ENCODE measurements at regions not wholly inside any gene's neighbourhood (a gene's known extent, or its start where the extent isn't known, plus 50 kb on each side); places are given as distances from the start of the nearest gene placed in this dataset.
"Not testable (repeated sequence)": the region's sequence is repeated elsewhere in the genome, so short reads cannot be mapped to it uniquely, and the experiment has no call there.

GRCh38 chr21:5013455-5014304, 5507.7 kb upstream of the TPTE start:
- H3K4me1 ChIP-seq; DNase-seq; H3K9me3 ChIP-seq; H3K4me3 ChIP-seq (ENCODE audit: low read depth, low read length); H3K27me3 ChIP-seq; H3K36me3 ChIP-seq: not testable (repeated sequence)

- not testable (repeated sequence) for H3K36me3 ChIP-seq; DNase-seq; H3K9me3 ChIP-seq; H3K4me3 ChIP-seq (ENCODE audit: low read depth, low read length); H3K27me3 ChIP-seq; H3K4me1 ChIP-seq
Measured at GRCh38 chr21:5015187-5015586, 5506.2 kb upstream of the TPTE start.

- H3K36me3 ChIP-seq; H3K4me1 ChIP-seq; DNase-seq; H3K4me3 ChIP-seq (ENCODE audit: low read depth, low read length); H3K9me3 ChIP-seq; H3K27me3 ChIP-seq: not testable (repeated sequence)
Measured at GRCh38 chr21:5019120-5019519, 5502.3 kb upstream of the TPTE start.

GRCh38 chr21:5021815-5022214, 5499.6 kb upstream of the TPTE start:
- H3K9me3 ChIP-seq; H3K4me3 ChIP-seq (ENCODE audit: low read depth, low read length); H3K4me1 ChIP-seq; DNase-seq; H3K27me3 ChIP-seq; H3K36me3 ChIP-seq: not testable (repeated sequence)

GRCh38 chr21:5022254-5022653, 5499.1 kb upstream of the TPTE start:
- H3K4me3 ChIP-seq (ENCODE audit: low read depth, low read length); H3K9me3 ChIP-seq; H3K36me3 ChIP-seq; DNase-seq; H3K27me3 ChIP-seq; H3K4me1 ChIP-seq: not testable (repeated sequence)

GRCh38 chr21:5022748-5023147, 5498.6 kb upstream of the TPTE start:
- DNase-seq; H3K27me3 ChIP-seq; H3K4me1 ChIP-seq; H3K4me3 ChIP-seq (ENCODE audit: low read depth, low read length); H3K9me3 ChIP-seq; H3K36me3 ChIP-seq: not testable (repeated sequence)

GRCh38 chr21:5035147-5035546, 5486.2 kb upstream of the TPTE start:
- H3K36me3 ChIP-seq; H3K4me3 ChIP-seq (ENCODE audit: low read depth, low read length); H3K27me3 ChIP-seq; H3K4me1 ChIP-seq; DNase-seq; H3K9me3 ChIP-seq: not testable (repeated sequence)

- not testable (repeated sequence) for H3K4me3 ChIP-seq (ENCODE audit: low read depth, low read length); H3K27me3 ChIP-seq; H3K36me3 ChIP-seq; H3K4me1 ChIP-seq; H3K9me3 ChIP-seq; DNase-seq
Measured at GRCh38 chr21:5035587-5035986, 5485.8 kb upstream of the TPTE start.

GRCh38 chr21:5037606-5038331, 5483.6 kb upstream of the TPTE start:
- H3K4me3 ChIP-seq (ENCODE audit: low read depth, low read length); H3K4me1 ChIP-seq; H3K27me3 ChIP-seq; DNase-seq; H3K36me3 ChIP-seq; H3K9me3 ChIP-seq: not testable (repeated sequence)

GRCh38 chr21:5039926-5040325, 5481.5 kb upstream of the TPTE start:
- not testable (repeated sequence) for H3K36me3 ChIP-seq; H3K4me3 ChIP-seq (ENCODE audit: low read depth, low read length); H3K9me3 ChIP-seq; DNase-seq; H3K4me1 ChIP-seq; H3K27me3 ChIP-seq

- H3K4me1 ChIP-seq; H3K36me3 ChIP-seq; H3K4me3 ChIP-seq (ENCODE audit: low read depth, low read length); H3K27me3 ChIP-seq; DNase-seq; H3K9me3 ChIP-seq: not testable (repeated sequence)
Measured at GRCh38 chr21:5042583-5042982, 5478.8 kb upstream of the TPTE start.

GRCh38 chr21:5044812-5045211, 5476.6 kb upstream of the TPTE start:
- H3K4me1 ChIP-seq; H3K36me3 ChIP-seq; H3K4me3 ChIP-seq (ENCODE audit: low read depth, low read length); H3K9me3 ChIP-seq; DNase-seq; H3K27me3 ChIP-seq: not testable (repeated sequence)

GRCh38 chr21:5051303-5052018, 5469.9 kb upstream of the TPTE start:
- H3K4me1 ChIP-seq; H3K36me3 ChIP-seq; H3K4me3 ChIP-seq (ENCODE audit: low read depth, low read length); H3K9me3 ChIP-seq; DNase-seq; H3K27me3 ChIP-seq: not testable (repeated sequence)

GRCh38 chr21:5055027-5055754, 5466.2 kb upstream of the TPTE start:
- H3K9me3 ChIP-seq; H3K4me3 ChIP-seq (ENCODE audit: low read depth, low read length); H3K27me3 ChIP-seq; H3K4me1 ChIP-seq; DNase-seq; H3K36me3 ChIP-seq: not testable (repeated sequence)
